SK-N-MC (cell line): ENCODE measurements at regions not wholly inside any gene's neighbourhood (a gene's known extent, or its start where the extent isn't known, plus 50 kb on each side); places are given as distances from the start of the nearest gene placed in this dataset.

Experiments
- DNase-seq: peaks from one replicate; pipeline ENCODE4 v3.0.0-alpha.2; 2011; ENCODE audit warnings: low read depth, low spot score
- H3K27ac ChIP-seq: fragments of 200-600 bp; sonication (generic); 2 replicates; pipeline ENCODE4 v1.5.1; 2016; ENCODE audit warnings: mixed run types
- H3K36me3 ChIP-seq: fragments of 200-600 bp; sonication (generic); 2 replicates; pipeline ENCODE4 v1.6.1; 2017; ENCODE audit warnings: antibody characterized with exemption, low read length, mixed read lengths; ENCODE audit not compliant: insufficient read depth
- H3K4me3 ChIP-seq: fragments of 200-600 bp; sonication (generic); 2 replicates; pipeline ENCODE4 v1.5.1; 2016
- H3K9ac ChIP-seq: fragments of 200-600 bp; sonication (generic); 2 replicates; pipeline ENCODE4 v1.8.0; 2017; ENCODE audit warnings: mixed run types, mixed read lengths; ENCODE audit not compliant: insufficient read length
- H3K9me3 ChIP-seq: fragments of 200-600 bp; sonication (generic); 2 replicates; pipeline ENCODE4 v1.6.1; 2017; ENCODE audit warnings: low read depth, mild to moderate bottlenecking, antibody characterized with exemption, low read length, moderate library complexity, mixed read lengths
- EZH2 ChIP-seq: fragments of 200-600 bp; sonication (generic); IDR thresholded peaks from one replicate; pipeline ENCODE4 v1.6.1; 2017; ENCODE audit warnings: antibody characterized with exemption
- FOXP2 ChIP-seq: optimal IDR thresholded peaks from 2 replicates; pipeline ENCODE3; 2011; ENCODE audit warnings: mild to moderate bottlenecking, moderate library complexity; ENCODE audit not compliant: insufficient read depth; ENCODE audit errors: extremely low read length, control extremely low read depth
- POLR2AphosphoS5 ChIP-seq: IDR thresholded peaks from 2 replicates; pipeline ENCODE4 v1.6.1; 2012; ENCODE audit warnings: mild to moderate bottlenecking, low read depth, low read length, borderline replicate concordance

GRCh38 chr5:23303836-23304235 is 203.6 kb upstream of the PRDM9 start:
- no peaks in the 10 kb centered on the region for H3K9me3 ChIP-seq
- no peak overlapping the region for H3K4me3 ChIP-seq
- no peak for DNase-seq
- TF ChIP-seq POLR2AphosphoS5 (no peak), FOXP2 (no peak), EZH2 (no peak)
- H3K36me3 ChIP-seq, result no peaks in the 10 kb centered on the region
- H3K9ac ChIP-seq, result no peak overlapping the region
- H3K27ac ChIP-seq, result no peak overlapping the region

- Histone ChIP-seq H3K36me3 (no peaks in the 10 kb centered on the region), H3K9me3 (no peaks in the 10 kb centered on the region), H3K4me3 (no peak overlapping the region), H3K9ac (no peak overlapping the region), H3K27ac (no peak overlapping the region)
- DNase-seq, result no peak
- TF ChIP-seq FOXP2 (no peak), EZH2 (no peak), POLR2AphosphoS5 (no peak)
These were observed 204.0 kb upstream of the PRDM9 start for GRCh38 chr5:23303435-23303834.

- H3K4me3 ChIP-seq, result no peak overlapping the region
- no peak for TF ChIP-seq POLR2AphosphoS5
- TF ChIP-seq FOXP2, result no peak
- no peak for TF ChIP-seq EZH2
- no peaks in the 10 kb centered on the region for H3K9me3 ChIP-seq
- H3K27ac ChIP-seq, result no peak overlapping the region
- DNase-seq, result no peak
- no peaks in the 10 kb centered on the region for H3K36me3 ChIP-seq
- H3K9ac ChIP-seq, result no peak overlapping the region
These were observed 205.0 kb upstream of the PRDM9 start for GRCh38 chr5:23302438-23302837.

GRCh38 chr5:23289162-23289561 is 218.2 kb upstream of the PRDM9 start:
- Histone ChIP-seq H3K9me3 (peaks cover 5% of the 10 kb centered on the region; the same call in 1 of the 2 replicates), H3K27ac (peak overlapping the region; percentile 75), H3K4me3 (peak overlapping the region; percentile 26; the same call in 1 of the 2 replicates), H3K9ac (no peak overlapping the region), H3K36me3 (no peaks in the 10 kb centered on the region)
- TF ChIP-seq FOXP2, result no peak
- TF ChIP-seq POLR2AphosphoS5, result no peak
- TF ChIP-seq EZH2, result no peak
- DNase-seq, result no peak

GRCh38 chr5:23284656-23285055 is 222.8 kb upstream of the PRDM9 start:
- 0 out of 2 replicates have a peak overlapping the region, but pooled peaks have one; percentile 32 for H3K27ac ChIP-seq
- no peaks in the 10 kb centered on the region for H3K36me3 ChIP-seq
- no peak for DNase-seq
- no peak overlapping the region for H3K9ac ChIP-seq
- TF ChIP-seq EZH2 (no peak), POLR2AphosphoS5 (no peak), FOXP2 (no peak)
- H3K4me3 ChIP-seq, result no peak overlapping the region
- H3K9me3 ChIP-seq, result no peaks in the 10 kb centered on the region

GRCh38 chr5:23274171-23274570 is 233.2 kb upstream of the PRDM9 start:
- TF ChIP-seq POLR2AphosphoS5 (no peak), FOXP2 (no peak), EZH2 (no peak)
- no peak for DNase-seq
- H3K27ac ChIP-seq, result no peak overlapping the region
- no peaks in the 10 kb centered on the region for H3K36me3 ChIP-seq
- H3K9ac ChIP-seq, result no peak overlapping the region
- H3K4me3 ChIP-seq, result no peak overlapping the region
- H3K9me3 ChIP-seq, result no peaks in the 10 kb centered on the region

- no peak for DNase-seq
- no peaks in the 10 kb centered on the region for H3K9me3 ChIP-seq
- no peak overlapping the region for H3K4me3 ChIP-seq
- H3K27ac ChIP-seq, result no peak overlapping the region
- TF ChIP-seq EZH2 (no peak), FOXP2 (no peak), POLR2AphosphoS5 (no peak)
- H3K9ac ChIP-seq, result no peak overlapping the region
- no peaks in the 10 kb centered on the region for H3K36me3 ChIP-seq
These were observed 237.4 kb upstream of the PRDM9 start for GRCh38 chr5:23269981-23270380.

GRCh38 chr5:23268136-23268535 is 239.3 kb upstream of the PRDM9 start:
- TF ChIP-seq POLR2AphosphoS5, result no peak
- no peak for TF ChIP-seq FOXP2
- no peak for TF ChIP-seq EZH2
- H3K4me3 ChIP-seq, result no peak overlapping the region
- no peak for DNase-seq
- H3K9ac ChIP-seq, result no peak overlapping the region
- no peak overlapping the region for H3K27ac ChIP-seq
- no peaks in the 10 kb centered on the region for H3K9me3 ChIP-seq
- H3K36me3 ChIP-seq, result no peaks in the 10 kb centered on the region

GRCh38 chr5:23260621-23261020 is 246.8 kb upstream of the PRDM9 start:
- Histone ChIP-seq H3K4me3 (peak overlapping the region; percentile 3; the same call in 1 of the 2 replicates), H3K27ac (peak overlapping the region; percentile 38), H3K9ac (no peak overlapping the region), H3K36me3 (no peaks in the 10 kb centered on the region), H3K9me3 (no peaks in the 10 kb centered on the region)
- peak; percentile 92 for DNase-seq
- TF ChIP-seq POLR2AphosphoS5 (peak; percentile 39; the same call in 1 of the 2 replicates), EZH2 (no peak)
